HepG2 (cell line): ENCODE measurements at regions not wholly inside any gene's neighbourhood (a gene's known extent, or its start where the extent isn't known, plus 50 kb on each side); places are given as distances from the start of the nearest gene placed in this dataset.

ENCODE experiments used
- ATAC-seq: fragments of 200-7000 bp; cut with Tn5 transposase; 3 replicates; pipeline ENCODE4 v1.9.1; 2020; ENCODE audit warnings: mild to moderate bottlenecking, moderate library complexity
- BruUV-seq: library from RNA; stranded (reverse); fragments of 400-500 nt; replicated peaks from 2 replicates; lab custom pipeline; 2021; lab: Mats Ljungman, UMichigan
- CTCF ChIA-PET: fragments of 300-600 bp; formaldehyde crosslinking; extraction: SDS; loops from one replicate; lab custom pipeline; 2021; ENCODE audit warnings: low total read pairs, inconsistent platforms, low intra/inter-chr PET ratio; lab: Yijun Ruan, JAX
- POLR2A ChIA-PET: fragments of 350-600 bp; sonication (Branson Sonifier 250); formaldehyde crosslinking; loops from one replicate; lab custom pipeline; 2020; ENCODE audit warnings: antibody characterized with exemption, inconsistent platforms; lab: Yijun Ruan, JAX
- DNase-seq: peaks from one replicate; pipeline ENCODE4 v3.0.0-alpha.2; 2015; ENCODE audit warnings: low spot score
- FAIRE-seq: peaks from 3 replicates; lab custom pipeline; 2011; peaks lifted over from hg19 to GRCh38; lab: Jason Lieb, UNC
- H2AFZ ChIP-seq: one replicate; pipeline ENCODE4 v1.6.1; 2011; ENCODE audit warnings: low read length, inconsistent platforms
- H3K27ac ChIP-seq: fragments of 300-600 bp; 3 replicates; pipeline ENCODE4 v1.8.0; 2011; ENCODE audit warnings: mixed run types, mild to moderate bottlenecking, mixed read lengths, low read length, inconsistent platforms; ENCODE audit not compliant: insufficient read depth; ENCODE audit errors: extremely low read length
- H3K27me3 ChIP-seq, 2 experiments: fragments of 200-600 bp in 1 of 2; 2 replicates in 1 of 2; 3 replicates in 1 of 2; pipeline versions ENCODE4 v1.6.0 to v1.8.0; 2011; ENCODE audit warnings: low read length in 2 of 2, mild to moderate bottlenecking in 2 of 2, moderate library complexity in 2 of 2, inconsistent platforms in 1 of 2; ENCODE audit not compliant: insufficient read depth in 2 of 2, control insufficient read depth in 1 of 2
- H3K36me3 ChIP-seq, 2 experiments: fragments of 200-600 bp in 1 of 2; replicated peaks in 1 of 2; 2 replicates in 1 of 2; 3 replicates in 1 of 2; pipeline versions ENCODE4 v1.5.1 to v1.8.0; 2011; ENCODE audit warnings: low read length in 2 of 2, inconsistent platforms in 1 of 2; ENCODE audit not compliant: insufficient read depth in 2 of 2, control insufficient read depth in 1 of 2
- H3K4me1 ChIP-seq: 2 replicates; pipeline ENCODE4 v1.5.1; 2012; ENCODE audit warnings: low read length, inconsistent platforms; ENCODE audit not compliant: insufficient read depth
- H3K4me2 ChIP-seq: 2 replicates; pipeline ENCODE4 v1.6.0; 2011; ENCODE audit warnings: low read depth, low read length, inconsistent platforms
- H3K4me3 ChIP-seq, 3 experiments: fragments of 200-600 bp in 1 of 3; sonication (generic), shearing (Covaris generic) in 1 of 3; replicated peaks in 1 of 3; 2 replicates each; pipeline ENCODE4 v1.5.1; 2011 to 2016; ENCODE audit warnings: low read length in 3 of 3, inconsistent platforms in 2 of 3, low read depth in 2 of 3, mild to moderate bottlenecking in 2 of 3, control low read depth in 1 of 3, mixed read lengths in 1 of 3; ENCODE audit not compliant: insufficient read depth in 1 of 3
- H3K79me2 ChIP-seq: one replicate; pipeline ENCODE4 v1.6.1; 2011; ENCODE audit warnings: low read length, inconsistent platforms; ENCODE audit not compliant: insufficient read depth
- H3K9ac ChIP-seq: 2 replicates; pipeline ENCODE4 v1.6.0; 2011; ENCODE audit warnings: mild to moderate bottlenecking, low read depth, low read length, inconsistent platforms; ENCODE audit not compliant: insufficient read depth
- H3K9me3 ChIP-seq: 2 replicates; pipeline ENCODE4 v1.5.1; 2012; ENCODE audit warnings: mild to moderate bottlenecking, low read length
- H4K20me1 ChIP-seq: 2 replicates; pipeline ENCODE4 v1.6.0; 2011; ENCODE audit warnings: inconsistent platforms, mild to moderate bottlenecking, low read length, moderate library complexity; ENCODE audit not compliant: insufficient read depth
- ATAD3A ChIP-seq: sonication (generic); formaldehyde crosslinking; IDR thresholded peaks from 2 replicates; pipeline ENCODE4 v1.4.0; 2020; ENCODE audit warnings: missing genetic modification reagents
- BATF2 ChIP-seq: sonication (generic); formaldehyde crosslinking; IDR thresholded peaks from 2 replicates; pipeline ENCODE4 v1.8.0; 2022; ENCODE audit warnings: mild to moderate bottlenecking, missing genetic modification reagents, moderate library complexity
- CBX1 ChIP-seq: IDR thresholded peaks from one replicate; pipeline ENCODE4 v1.6.1; 2016; ENCODE audit warnings: antibody characterized with exemption, low read depth
- CREB1 ChIP-seq, 2 experiments: fragments of 450-650 bp in 1 of 2; IDR thresholded peaks; 2 replicates each; pipeline ENCODE4 v1.6.1; 2016 to 2017; ENCODE audit warnings: control low read depth in 1 of 2, mild to moderate bottlenecking in 1 of 2, missing compliant biosample characterization in 1 of 2, missing genetic modification characterization in 1 of 2
- HMG20A ChIP-seq: IDR thresholded peaks from 2 replicates; pipeline ENCODE4 v1.6.1; 2016; ENCODE audit warnings: borderline replicate concordance
- RFXANK ChIP-seq: IDR thresholded peaks from 2 replicates; pipeline ENCODE4 v1.6.1; 2016
- ZBTB20 ChIP-seq: sonication (generic); formaldehyde crosslinking; IDR thresholded peaks from 2 replicates; pipeline ENCODE4 v1.8.1; 2023; ENCODE audit warnings: missing genetic modification reagents, low read depth, mild to moderate bottlenecking, borderline replicate concordance
- ZBTB21 ChIP-seq: sonication (generic); formaldehyde crosslinking; IDR thresholded peaks from 2 replicates; pipeline ENCODE4 v1.4.0; 2020; ENCODE audit warnings: missing genetic modification reagents
- ZNF557 ChIP-seq: sonication (generic); formaldehyde crosslinking; IDR thresholded peaks from 2 replicates; pipeline ENCODE4 v1.4.0; 2020; ENCODE audit warnings: missing genetic modification reagents
- ZSCAN29 ChIP-seq: sonication (generic); formaldehyde crosslinking; conservative IDR thresholded peaks from 2 replicates; pipeline ENCODE4 v1.4.0; 2020; ENCODE audit warnings: mild to moderate bottlenecking, missing genetic modification reagents
- WGBS: methylation state at CpG from one replicate; pipeline ENCODE4 v1.1.6; 2017; ENCODE audit warnings: low lambda C conversion rate; 5-methylcytosine and 5-hydroxymethylcytosine counted together
- in situ Hi-C: cut with HindIII; loops from 2 replicates; pipeline ENCODE4 v1.10.0; 2017; ENCODE audit warnings: low pct_unique_long_range_greater_than_20kb; ENCODE audit not compliant: extremely low pct_ligation_motif_present
- intact Hi-C: fragments of 100-400 bp; cut with micrococcal nuclease; formaldehyde crosslinking; loops from one replicate; pipeline ENCODE4 v1.10.0; 2022; ENCODE audit not compliant: unreplicated experiment

- TF ChIP-seq ZSCAN29 = no peak
- TF ChIP-seq ZNF557 (CRISPR knock-in tag) = no peak
- no peak for TF ChIP-seq ZBTB20 (CRISPR knock-in tag)
- TF ChIP-seq CBX1 = no peak
- TF ChIP-seq HMG20A = no peak
Observed at GRCh38 chr3:34724916-34725499, 914.3 kb upstream of the ARPP21 start (continued).

- 5% methylated on average over 2 of the region's 2 CpGs for WGBS
- no peaks in the 10 kb centered on the region for H3K36me3 ChIP-seq
Observed at GRCh38 chr3:34725774-34726173, 913.6 kb upstream of the ARPP21 start.

GRCh38 chr3:34727700-34728099, 911.6 kb upstream of the ARPP21 start:
- H3K9ac ChIP-seq = no peak overlapping the region
- no peak overlapping the region for H3K4me3 ChIP-seq
- no peak overlapping the region for H3K4me2 ChIP-seq
- H3K79me2 ChIP-seq = no peaks in the 10 kb centered on the region
- H3K27me3 ChIP-seq = no peaks in the 10 kb centered on the region
- no peak for FAIRE-seq
- ChIA-PET POLR2A (no interaction called here), CTCF (no interaction called here)
- DNase-seq = peak; percentile 1
- H4K20me1 ChIP-seq = no peaks in the 10 kb centered on the region
- H2AFZ ChIP-seq = no peak overlapping the region
- peaks cover 66% of the 10 kb centered on the region for H3K9me3 ChIP-seq
- 0% methylated on average over 2 of the region's 2 CpGs for WGBS
- TF ChIP-seq BATF2 (CRISPR knock-in tag) = no peak
- no peak for TF ChIP-seq RFXANK (CRISPR knock-in tag)
- no peak for TF ChIP-seq ATAD3A (CRISPR knock-in tag)
- intact Hi-C loops = no loop called here
- in situ Hi-C loops = no loop called here
- ATAC-seq = no peak
- H3K36me3 ChIP-seq = no peaks in the 10 kb centered on the region
- no TSS peak for BruUV-seq
- H3K27ac ChIP-seq = no peak overlapping the region
- H3K4me1 ChIP-seq = no peaks in the 10 kb centered on the region

More at GRCh38 chr3:34725774-34726173, 913.6 kb upstream of the ARPP21 start:
- intact Hi-C loops (no loop called here), in situ Hi-C loops (no loop called here)
- Histone ChIP-seq H3K27ac (no peak overlapping the region), H3K4me3 (no peak overlapping the region), H3K79me2 (no peaks in the 10 kb centered on the region), H3K9me3 (peaks cover 56% of the 10 kb centered on the region), H3K27me3 (no peaks in the 10 kb centered on the region), H3K4me1 (no peaks in the 10 kb centered on the region), H3K9ac (no peak overlapping the region), H3K4me2 (no peak overlapping the region), H2AFZ (no peak overlapping the region), H4K20me1 (no peaks in the 10 kb centered on the region)
- ChIA-PET CTCF (no interaction called here), POLR2A (no interaction called here)
- TF ChIP-seq ZBTB21 (CRISPR knock-in tag) (no peak), CREB1 (IDR thresholded peaks at IDR 0.05) (no peak), CREB1 (CRISPR knock-in tag; IDR thresholded peaks at IDR 0.05) (no peak)
- no peak for ATAC-seq
- FAIRE-seq = no peak
- DNase-seq = no peak
- BruUV-seq = no TSS peak
